ENCODE measurements at regions not wholly inside any gene's neighbourhood (a gene's known extent, or its start where the extent isn't known, plus 50 kb on each side); places are given as distances from the start of the nearest gene placed in this dataset.
A peak's percentile ranks its signal among the peaks of the same experiment; 100 is the strongest.

DNA sequence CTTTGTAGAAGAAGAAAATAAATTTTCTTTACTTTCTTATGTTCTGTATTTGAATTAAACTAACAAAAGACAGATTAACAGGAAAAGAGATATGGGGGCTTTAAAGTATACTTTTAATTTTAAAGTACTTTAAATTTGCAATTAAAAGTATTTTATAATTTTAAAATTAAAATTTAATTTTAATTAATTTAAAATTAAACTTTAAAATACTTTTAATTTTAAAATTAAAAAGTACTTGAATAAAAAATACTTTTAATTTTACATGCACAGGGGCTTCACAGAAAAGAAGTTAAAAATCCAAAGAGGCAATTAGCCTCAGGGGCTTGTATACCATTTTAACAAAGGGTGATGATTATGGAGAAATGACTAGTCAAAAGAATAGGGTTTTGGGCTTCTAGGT, 420.5 kb upstream of the TGFBR2 start:
- Histone ChIP-seq H3K4me1 (ENCODE audit: insufficient read depth) (no peaks in the 10 kb centered on the region), H3K9me2 (replicated peaks; ENCODE audit: insufficient read depth) (no peaks in the 10 kb centered on the region), H3K36me3 (replicated peaks; ENCODE audit: insufficient read depth, low read depth) (no peaks in the 10 kb centered on the region), H4K20me1 (ENCODE audit: insufficient read depth, poor library complexity, severe bottlenecking) (no peaks in the 10 kb centered on the region), H2AFZ (no peak overlapping the region), H3K27ac (no peak overlapping the region), H3K9me3 (ENCODE audit: low read depth) (no peaks in the 10 kb centered on the region), H3K4me2 (no peak overlapping the region), H3K27me3 (no peaks in the 10 kb centered on the region), H3K4me3 (no peak overlapping the region), H3K79me2 (no peaks in the 10 kb centered on the region)
- no peak for DNase-seq (ENCODE audit: low spot score)
- TF ChIP-seq, protein P1, sequence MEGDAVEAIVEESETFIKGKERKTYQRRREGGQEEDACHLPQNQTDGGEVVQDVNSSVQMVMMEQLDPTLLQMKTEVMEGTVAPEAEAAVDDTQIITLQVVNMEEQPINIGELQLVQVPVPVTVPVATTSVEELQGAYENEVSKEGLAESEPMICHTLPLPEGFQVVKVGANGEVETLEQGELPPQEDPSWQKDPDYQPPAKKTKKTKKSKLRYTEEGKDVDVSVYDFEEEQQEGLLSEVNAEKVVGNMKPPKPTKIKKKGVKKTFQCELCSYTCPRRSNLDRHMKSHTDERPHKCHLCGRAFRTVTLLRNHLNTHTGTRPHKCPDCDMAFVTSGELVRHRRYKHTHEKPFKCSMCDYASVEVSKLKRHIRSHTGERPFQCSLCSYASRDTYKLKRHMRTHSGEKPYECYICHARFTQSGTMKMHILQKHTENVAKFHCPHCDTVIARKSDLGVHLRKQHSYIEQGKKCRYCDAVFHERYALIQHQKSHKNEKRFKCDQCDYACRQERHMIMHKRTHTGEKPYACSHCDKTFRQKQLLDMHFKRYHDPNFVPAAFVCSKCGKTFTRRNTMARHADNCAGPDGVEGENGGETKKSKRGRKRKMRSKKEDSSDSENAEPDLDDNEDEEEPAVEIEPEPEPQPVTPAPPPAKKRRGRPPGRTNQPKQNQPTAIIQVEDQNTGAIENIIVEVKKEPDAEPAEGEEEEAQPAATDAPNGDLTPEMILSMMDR (IDR thresholded peaks at IDR 0.05; ENCODE audit: poor library complexity), result no peak
- TF ChIP-seq EZH2 (IDR thresholded peaks at IDR 0.05; ENCODE audit: borderline replicate concordance) (no peak), EZH2phosphoT487 (IDR thresholded peaks at IDR 0.05; ENCODE audit: low read depth, severe bottlenecking, unreplicated experiment) (no peak)

DNA sequence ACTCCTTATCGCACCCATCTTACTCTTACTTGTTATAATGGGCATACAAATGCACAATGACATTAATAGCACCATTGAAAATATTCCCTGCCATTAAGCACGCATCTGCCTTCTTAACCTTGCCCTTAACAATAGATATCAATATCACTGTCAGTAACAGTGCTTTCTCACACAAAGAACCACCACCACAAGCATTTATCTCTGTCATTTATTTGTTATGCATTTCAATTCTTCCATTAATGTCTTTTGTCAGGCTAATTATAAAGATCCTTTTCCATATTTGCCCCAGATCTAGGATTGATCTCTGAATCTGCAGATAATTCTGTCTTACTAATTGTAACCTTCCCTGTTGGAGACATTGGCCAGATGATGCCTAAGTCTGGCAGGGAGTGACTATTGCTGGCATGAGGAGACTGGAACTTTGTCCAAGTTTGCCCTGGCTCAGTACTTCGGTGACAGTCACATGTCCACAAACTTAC, 419.6 kb upstream of the TGFBR2 start:
- 81% methylated on average over 3 of the region's 3 CpGs for WGBS (ENCODE audit: low lambda C conversion rate, missing lambda C conversion rate)
- DNase-seq (ENCODE audit: low spot score), result no peak
- no peak overlapping the region for H3K4me3 ChIP-seq

GRCh38 chr3:30187366-30187765, 419.0 kb upstream of the TGFBR2 start:
- H2AFZ ChIP-seq, result no peak overlapping the region
- H3K9me3 ChIP-seq (ENCODE audit: low read depth), result no peaks in the 10 kb centered on the region
- H3K9me2 ChIP-seq (replicated peaks; ENCODE audit: insufficient read depth), result no peaks in the 10 kb centered on the region
- H3K27me3 ChIP-seq, result no peaks in the 10 kb centered on the region
- no peak overlapping the region for H3K27ac ChIP-seq
- H4K20me1 ChIP-seq (ENCODE audit: insufficient read depth, poor library complexity, severe bottlenecking), result no peaks in the 10 kb centered on the region
- no peak for TF ChIP-seq EZH2 (IDR thresholded peaks at IDR 0.05; ENCODE audit: borderline replicate concordance)
- TF ChIP-seq, protein P1 (IDR thresholded peaks at IDR 0.05; ENCODE audit: poor library complexity), result no peak
- TF ChIP-seq EZH2phosphoT487 (IDR thresholded peaks at IDR 0.05; ENCODE audit: low read depth, severe bottlenecking, unreplicated experiment), result no peak
- H3K79me2 ChIP-seq, result no peaks in the 10 kb centered on the region
- no peaks in the 10 kb centered on the region for H3K4me1 ChIP-seq (ENCODE audit: insufficient read depth)
- H3K4me2 ChIP-seq, result no peak overlapping the region
- no peak for DNase-seq (ENCODE audit: low spot score)
- WGBS (ENCODE audit: low lambda C conversion rate, missing lambda C conversion rate), result 81% methylated on average over 2 of the region's 2 CpGs
- no peaks in the 10 kb centered on the region for H3K36me3 ChIP-seq (replicated peaks; ENCODE audit: insufficient read depth, low read depth)
- H3K4me3 ChIP-seq, result no peak overlapping the region

More for the DNA sequence above, 419.6 kb upstream of the TGFBR2 start:
- no peaks in the 10 kb centered on the region for H3K36me3 ChIP-seq (replicated peaks; ENCODE audit: insufficient read depth, low read depth)
- no peaks in the 10 kb centered on the region for H4K20me1 ChIP-seq (ENCODE audit: insufficient read depth, poor library complexity, severe bottlenecking)
- H3K9me2 ChIP-seq (replicated peaks; ENCODE audit: insufficient read depth), result no peaks in the 10 kb centered on the region
- no peaks in the 10 kb centered on the region for H3K9me3 ChIP-seq (ENCODE audit: low read depth)
- TF ChIP-seq, protein P1 (IDR thresholded peaks at IDR 0.05; ENCODE audit: poor library complexity), result no peak
- TF ChIP-seq EZH2 (IDR thresholded peaks at IDR 0.05; ENCODE audit: borderline replicate concordance) (no peak), EZH2phosphoT487 (IDR thresholded peaks at IDR 0.05; ENCODE audit: low read depth, severe bottlenecking, unreplicated experiment) (no peak)
- H3K4me2 ChIP-seq, result no peak overlapping the region
- H3K79me2 ChIP-seq, result no peaks in the 10 kb centered on the region
- no peaks in the 10 kb centered on the region for H3K27me3 ChIP-seq
- H3K27ac ChIP-seq, result no peak overlapping the region
- H3K4me1 ChIP-seq (ENCODE audit: insufficient read depth), result no peaks in the 10 kb centered on the region
- no peak overlapping the region for H2AFZ ChIP-seq

DNA sequence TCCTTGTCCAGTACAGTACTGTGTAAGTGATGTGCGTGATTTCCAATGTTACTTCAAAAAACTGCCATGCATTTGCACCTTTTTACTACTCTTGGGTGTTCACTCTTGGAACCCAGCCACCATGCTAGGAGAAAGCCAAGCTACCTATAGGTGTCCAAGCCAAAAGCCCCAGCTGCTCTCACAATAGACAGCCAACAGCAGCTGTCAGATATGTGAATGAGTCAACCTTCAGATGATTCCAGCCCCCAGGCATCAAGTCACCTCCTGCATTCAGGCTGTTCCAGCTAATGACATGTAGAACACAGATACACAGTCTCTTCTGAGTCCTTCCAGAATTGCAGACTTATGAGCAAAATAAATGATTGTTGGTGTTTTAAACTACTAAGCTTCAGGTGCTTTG, 417.7 kb upstream of the TGFBR2 start:
- Histone ChIP-seq H3K9me2 (replicated peaks; ENCODE audit: insufficient read depth) (no peaks in the 10 kb centered on the region), H3K4me3 (no peak overlapping the region), H3K9me3 (ENCODE audit: low read depth) (no peaks in the 10 kb centered on the region), H3K27ac (no peak overlapping the region), H3K27me3 (no peaks in the 10 kb centered on the region), H4K20me1 (ENCODE audit: insufficient read depth, poor library complexity, severe bottlenecking) (no peaks in the 10 kb centered on the region), H2AFZ (no peak overlapping the region), H3K4me2 (no peak overlapping the region), H3K79me2 (no peaks in the 10 kb centered on the region), H3K4me1 (ENCODE audit: insufficient read depth) (peaks cover 5% of the 10 kb centered on the region), H3K36me3 (replicated peaks; ENCODE audit: insufficient read depth, low read depth) (no peaks in the 10 kb centered on the region)
- WGBS (ENCODE audit: low lambda C conversion rate, missing lambda C conversion rate), result 87% methylated on average over 1 of the region's 1 CpG
- DNase-seq (ENCODE audit: low spot score), result peak; percentile 6
- TF ChIP-seq EZH2 (IDR thresholded peaks at IDR 0.05; ENCODE audit: borderline replicate concordance) (no peak), EZH2phosphoT487 (IDR thresholded peaks at IDR 0.05; ENCODE audit: low read depth, severe bottlenecking, unreplicated experiment) (no peak)

Data from hepatocyte (in vitro differentiated cells).